22Rv1 (cell line): ENCODE measurements at regions not wholly inside any gene's neighbourhood (a gene's known extent, or its start where the extent isn't known, plus 50 kb on each side); places are given as distances from the start of the nearest gene placed in this dataset.

Source experiments
- CTCF ChIP-seq: fragments of 450-650 bp; IDR thresholded peaks from 2 replicates; pipeline ENCODE4 v1.5.1; 2017; ENCODE audit warnings: mild to moderate bottlenecking
- ZFX ChIP-seq: fragments of 450-650 bp; IDR thresholded peaks from 2 replicates; pipeline ENCODE4 v1.6.1; 2017; ENCODE audit warnings: antibody characterized with exemption, borderline replicate concordance

GRCh38 chr13:33710924-33711323 lies 107.0 kb upstream of the RFC3 start:
- TF ChIP-seq CTCF = no peak
- no peak for TF ChIP-seq ZFX
